Stomach (tissue), 4 donors: ENCODE measurements at regions not wholly inside any gene's neighbourhood (a gene's known extent, or its start where the extent isn't known, plus 50 kb on each side); places are given as distances from the start of the nearest gene placed in this dataset.

Experiments used
- EP300 ChIP-seq: sonication (generic); formaldehyde crosslinking; IDR thresholded peaks from one replicate; pipeline ENCODE4 v1.6.1; 2017; ENCODE audit warnings: antibody characterized with exemption
- POLR2A ChIP-seq, 4 donors: fragments of 450-650 bp; IDR thresholded peaks; one replicate each; pipeline ENCODE4 v1.6.1; 2016; ENCODE audit warnings: antibody characterized with exemption in 4 of 4, control low read depth in 2 of 4, mild to moderate bottlenecking in 1 of 4, moderate library complexity in 1 of 4
- POLR2AphosphoS5 ChIP-seq, 3 donors: sonication (generic); formaldehyde crosslinking; IDR thresholded peaks; one replicate each; pipeline ENCODE4 v1.6.1; 2016; ENCODE audit warnings: antibody characterized with exemption in 3 of 3
- TF ChIP-seq, protein P1 (sequence below), 7 experiments: fragments of 450-650 bp in 4 of 7; fragments of 200-600 bp in 3 of 7; sonication (generic) in 3 of 7; IDR thresholded peaks; one replicate each; pipeline ENCODE4 v1.5.1; 2016 to 2019; ENCODE audit warnings: antibody characterized with exemption in 7 of 7, control low read depth in 2 of 7, mild to moderate bottlenecking in 1 of 7

- TF ChIP-seq, protein P1, sequence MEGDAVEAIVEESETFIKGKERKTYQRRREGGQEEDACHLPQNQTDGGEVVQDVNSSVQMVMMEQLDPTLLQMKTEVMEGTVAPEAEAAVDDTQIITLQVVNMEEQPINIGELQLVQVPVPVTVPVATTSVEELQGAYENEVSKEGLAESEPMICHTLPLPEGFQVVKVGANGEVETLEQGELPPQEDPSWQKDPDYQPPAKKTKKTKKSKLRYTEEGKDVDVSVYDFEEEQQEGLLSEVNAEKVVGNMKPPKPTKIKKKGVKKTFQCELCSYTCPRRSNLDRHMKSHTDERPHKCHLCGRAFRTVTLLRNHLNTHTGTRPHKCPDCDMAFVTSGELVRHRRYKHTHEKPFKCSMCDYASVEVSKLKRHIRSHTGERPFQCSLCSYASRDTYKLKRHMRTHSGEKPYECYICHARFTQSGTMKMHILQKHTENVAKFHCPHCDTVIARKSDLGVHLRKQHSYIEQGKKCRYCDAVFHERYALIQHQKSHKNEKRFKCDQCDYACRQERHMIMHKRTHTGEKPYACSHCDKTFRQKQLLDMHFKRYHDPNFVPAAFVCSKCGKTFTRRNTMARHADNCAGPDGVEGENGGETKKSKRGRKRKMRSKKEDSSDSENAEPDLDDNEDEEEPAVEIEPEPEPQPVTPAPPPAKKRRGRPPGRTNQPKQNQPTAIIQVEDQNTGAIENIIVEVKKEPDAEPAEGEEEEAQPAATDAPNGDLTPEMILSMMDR (IDR thresholded peaks at IDR 0.05), result no peak
- TF ChIP-seq POLR2A (IDR thresholded peaks at IDR 0.05) (no peak), POLR2AphosphoS5 (IDR thresholded peaks at IDR 0.05) (no peak), EP300 (no peak)
Measured at GRCh38 chr4:181835348-181835747, 407.9 kb upstream of the TENM3 start.
